A673 (cell line): ENCODE measurements at regions not wholly inside any gene's neighbourhood (a gene's known extent, or its start where the extent isn't known, plus 50 kb on each side); places are given as distances from the start of the nearest gene placed in this dataset.

Experiments used
- BruUV-seq: library from RNA; stranded (reverse); fragments of 400-500 nt; replicated peaks from 2 replicates; lab custom pipeline; 2021; lab: Mats Ljungman, UMichigan
- CTCF ChIA-PET: fragments of 300-600 bp; sonication (Branson Sonifier 250); formaldehyde crosslinking; loops from one replicate; lab custom pipeline; 2022; ENCODE audit warnings: antibody characterized with exemption; lab: Charles Lee
- POLR2A ChIA-PET: fragments of 300-600 bp; sonication (Branson Sonifier 250); formaldehyde crosslinking; loops from one replicate; lab custom pipeline; 2022; ENCODE audit warnings: antibody characterized with exemption; ENCODE audit not compliant: low non-redundant PET; lab: Charles Lee
- DNase-seq: peaks from one replicate; pipeline ENCODE4 v3.0.0-alpha.2; 2015; ENCODE audit warnings: low spot score
- H3K27ac ChIP-seq: fragments of 200-600 bp; sonication (generic); 2 replicates; pipeline ENCODE4 v1.5.1; 2016; ENCODE audit warnings: mixed run types, low read depth, mild to moderate bottlenecking, mixed read lengths, antibody characterized with exemption, low read length; ENCODE audit not compliant: poor library complexity, severe bottlenecking
- H3K27me3 ChIP-seq: fragments of 200-600 bp; sonication (generic); replicated peaks from 2 replicates; pipeline ENCODE4 v1.6.1; 2017; ENCODE audit warnings: mixed run types, low read depth, mild to moderate bottlenecking, mixed read lengths, antibody characterized with exemption, low read length; ENCODE audit not compliant: insufficient read depth, poor library complexity
- H3K36me3 ChIP-seq: fragments of 200-600 bp; sonication (generic); 2 replicates; pipeline ENCODE4 v1.6.1; 2016; ENCODE audit warnings: mixed run types, mild to moderate bottlenecking, mixed read lengths, antibody characterized with exemption, low read length; ENCODE audit not compliant: insufficient read depth, poor library complexity, severe bottlenecking
- H3K4me1 ChIP-seq: fragments of 200-600 bp; sonication (generic); 2 replicates; pipeline ENCODE4 v1.6.1; 2017; ENCODE audit warnings: mixed run types, mild to moderate bottlenecking, mixed read lengths, antibody characterized with exemption, low read length; ENCODE audit not compliant: insufficient read depth, poor library complexity, severe bottlenecking
- H3K4me3 ChIP-seq: fragments of 200-600 bp; sonication (generic); 2 replicates; pipeline ENCODE4 v1.5.1; 2016; ENCODE audit warnings: low read depth, mixed run types, mild to moderate bottlenecking, mixed read lengths, low read length; ENCODE audit not compliant: poor library complexity, severe bottlenecking
- H3K9me3 ChIP-seq: fragments of 200-600 bp; sonication (generic); 2 replicates; pipeline ENCODE4 v1.6.1; 2016; ENCODE audit warnings: mixed run types, low read depth, mild to moderate bottlenecking, mixed read lengths, antibody characterized with exemption, low read length; ENCODE audit not compliant: poor library complexity, severe bottlenecking
- EZH2 ChIP-seq: fragments of 200-600 bp; sonication (generic); IDR thresholded peaks from 2 replicates; pipeline ENCODE4 v1.6.1; 2017; ENCODE audit warnings: borderline replicate concordance, low read depth, mild to moderate bottlenecking, mixed read lengths, antibody characterized with exemption, low read length; ENCODE audit not compliant: poor library complexity, severe bottlenecking
- intact Hi-C: fragments of 100-400 bp; cut with micrococcal nuclease; formaldehyde crosslinking; loops from one replicate; pipeline ENCODE4 v1.10.0; 2022; ENCODE audit not compliant: unreplicated experiment
- TF ChIP-seq, protein P1 (sequence below): fragments of 300-800, 200-600 bp; sonication (generic); conservative IDR thresholded peaks from 2 replicates; pipeline ENCODE4 v1.5.1; 2017; ENCODE audit warnings: low read depth, mild to moderate bottlenecking, antibody characterized with exemption, low read length, moderate library complexity, mixed read lengths

DNA sequence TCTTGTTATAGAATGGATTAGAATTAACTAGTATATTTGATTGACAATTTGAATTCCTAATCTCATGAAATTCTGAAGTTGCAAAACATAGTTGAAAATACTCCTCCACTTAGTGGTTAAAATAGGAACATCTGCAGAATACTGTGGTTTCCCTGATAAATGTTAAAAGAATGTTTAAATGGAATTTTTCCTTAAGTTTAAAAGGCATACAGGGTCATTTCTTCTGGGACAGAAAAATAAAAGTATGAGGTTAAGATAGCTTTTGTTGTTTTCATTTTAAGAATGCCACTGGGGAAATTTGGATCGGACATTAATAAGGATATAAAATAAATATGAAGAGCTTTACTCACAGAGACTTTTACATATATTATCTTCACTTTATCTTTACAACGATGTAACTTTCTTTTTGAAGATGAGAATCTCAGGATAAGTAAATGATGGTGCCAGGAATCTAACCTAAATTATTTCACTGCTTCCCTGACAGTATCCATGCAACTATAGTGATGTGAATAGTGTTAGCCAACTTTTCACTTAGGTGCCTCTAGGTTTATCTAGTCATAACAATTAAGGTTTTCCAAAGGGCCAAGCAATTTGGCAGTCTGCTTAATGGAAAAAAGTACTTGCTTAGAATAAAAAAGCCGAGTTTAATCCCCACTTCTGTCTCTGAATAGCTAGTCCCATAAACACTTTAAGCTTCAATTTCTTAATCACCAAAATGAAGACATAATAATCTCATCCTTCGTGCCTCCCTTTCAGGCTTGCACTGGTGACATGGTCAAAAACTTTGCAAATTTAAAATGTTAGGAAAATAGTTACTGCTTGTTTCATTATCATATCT, 151.8 kb upstream of the STK17B start:
- no peak overlapping the region for H3K27ac ChIP-seq
- H3K4me3 ChIP-seq: no peak overlapping the region
- CTCF ChIA-PET: no interaction called here
- no TSS peak for BruUV-seq
- intact Hi-C loops: no loop called here
- no peak for DNase-seq
- POLR2A ChIA-PET: no interaction called here
- H3K27me3 ChIP-seq: no peaks in the 10 kb centered on the region
- H3K4me1 ChIP-seq: peaks cover 9% of the 10 kb centered on the region
- H3K9me3 ChIP-seq: no peaks in the 10 kb centered on the region
- TF ChIP-seq, protein P1, sequence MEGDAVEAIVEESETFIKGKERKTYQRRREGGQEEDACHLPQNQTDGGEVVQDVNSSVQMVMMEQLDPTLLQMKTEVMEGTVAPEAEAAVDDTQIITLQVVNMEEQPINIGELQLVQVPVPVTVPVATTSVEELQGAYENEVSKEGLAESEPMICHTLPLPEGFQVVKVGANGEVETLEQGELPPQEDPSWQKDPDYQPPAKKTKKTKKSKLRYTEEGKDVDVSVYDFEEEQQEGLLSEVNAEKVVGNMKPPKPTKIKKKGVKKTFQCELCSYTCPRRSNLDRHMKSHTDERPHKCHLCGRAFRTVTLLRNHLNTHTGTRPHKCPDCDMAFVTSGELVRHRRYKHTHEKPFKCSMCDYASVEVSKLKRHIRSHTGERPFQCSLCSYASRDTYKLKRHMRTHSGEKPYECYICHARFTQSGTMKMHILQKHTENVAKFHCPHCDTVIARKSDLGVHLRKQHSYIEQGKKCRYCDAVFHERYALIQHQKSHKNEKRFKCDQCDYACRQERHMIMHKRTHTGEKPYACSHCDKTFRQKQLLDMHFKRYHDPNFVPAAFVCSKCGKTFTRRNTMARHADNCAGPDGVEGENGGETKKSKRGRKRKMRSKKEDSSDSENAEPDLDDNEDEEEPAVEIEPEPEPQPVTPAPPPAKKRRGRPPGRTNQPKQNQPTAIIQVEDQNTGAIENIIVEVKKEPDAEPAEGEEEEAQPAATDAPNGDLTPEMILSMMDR: no peak
- TF ChIP-seq EZH2: no peak
- no peaks in the 10 kb centered on the region for H3K36me3 ChIP-seq

GRCh38 chr2:196324211-196324610, 152.8 kb upstream of the STK17B start:
- CTCF ChIA-PET: no interaction called here
- no peaks in the 10 kb centered on the region for H3K27me3 ChIP-seq
- H3K27ac ChIP-seq: no peak overlapping the region
- no peaks in the 10 kb centered on the region for H3K9me3 ChIP-seq
- H3K4me1 ChIP-seq: peaks cover 9% of the 10 kb centered on the region
- no peak overlapping the region for H3K4me3 ChIP-seq
- TF ChIP-seq EZH2: no peak
- TF ChIP-seq, protein P1: no peak
- no TSS peak for BruUV-seq
- POLR2A ChIA-PET: no interaction called here
- DNase-seq: no peak
- no peaks in the 10 kb centered on the region for H3K36me3 ChIP-seq
- intact Hi-C loops: no loop called here

- DNase-seq: no peak
- ChIA-PET CTCF (no interaction called here), POLR2A (no interaction called here)
- BruUV-seq: no TSS peak
- no peak overlapping the region for H3K4me3 ChIP-seq
- peaks cover 35% of the 10 kb centered on the region for H3K4me1 ChIP-seq
- no peaks in the 10 kb centered on the region for H3K36me3 ChIP-seq
- TF ChIP-seq EZH2: no peak
- TF ChIP-seq, protein P1: no peak
- H3K9me3 ChIP-seq: no peaks in the 10 kb centered on the region
- H3K27me3 ChIP-seq: no peaks in the 10 kb centered on the region
- intact Hi-C loops: no loop called here
- H3K27ac ChIP-seq: no peak overlapping the region
Measured at GRCh38 chr2:196328088-196328680, 156.8 kb upstream of the STK17B start.
